Kidney capillary endothelial cell (primary cell): ENCODE measurements at regions not wholly inside any gene's neighbourhood (a gene's known extent, or its start where the extent isn't known, plus 50 kb on each side); places are given as distances from the start of the nearest gene placed in this dataset.

Experiments
- DNase-seq: peaks from one replicate; pipeline ENCODE4 v3.0.0-alpha.2; 2018; ENCODE audit warnings: low spot score

DNA sequence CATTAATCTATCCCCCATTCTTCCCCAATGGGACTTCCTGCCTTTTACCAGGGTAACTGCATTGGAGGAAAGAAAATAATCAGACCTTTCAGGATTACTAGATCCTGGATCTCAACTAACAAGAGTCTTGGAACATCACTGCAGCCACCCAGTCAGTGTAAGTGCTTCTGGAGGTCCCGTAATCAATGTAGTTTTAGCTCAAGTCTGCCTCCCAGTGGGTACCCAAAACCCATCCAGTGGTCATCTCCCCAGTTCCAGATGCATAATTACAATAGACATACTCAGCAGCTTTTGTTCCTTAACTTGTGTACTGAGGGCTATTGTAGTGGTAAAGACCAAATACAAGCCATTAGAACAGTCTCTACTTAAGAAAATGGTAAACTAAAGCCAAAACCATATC, 319.1 kb downstream of the GPATCH2 start:
- no peak for DNase-seq

DNA sequence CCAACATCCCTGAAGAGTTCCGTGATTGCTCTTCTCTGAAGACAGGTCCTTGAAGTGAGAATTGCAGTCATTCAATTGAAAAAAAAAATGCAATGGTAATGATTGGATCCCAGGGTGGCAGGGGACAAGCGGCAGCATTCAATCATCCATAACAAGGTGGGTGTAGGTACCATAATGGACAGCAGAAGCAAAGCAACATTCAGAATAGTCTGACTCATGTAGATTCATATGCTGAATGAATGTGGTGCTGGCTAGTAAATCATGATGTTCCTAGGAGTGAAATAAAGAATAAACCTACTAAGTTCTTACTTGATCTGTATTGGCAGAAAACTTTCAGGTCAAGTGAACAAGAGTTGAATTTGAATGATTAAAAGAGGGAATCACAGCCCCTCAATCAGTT, 319.6 kb downstream of the GPATCH2 start:
- no peak for DNase-seq

DNA sequence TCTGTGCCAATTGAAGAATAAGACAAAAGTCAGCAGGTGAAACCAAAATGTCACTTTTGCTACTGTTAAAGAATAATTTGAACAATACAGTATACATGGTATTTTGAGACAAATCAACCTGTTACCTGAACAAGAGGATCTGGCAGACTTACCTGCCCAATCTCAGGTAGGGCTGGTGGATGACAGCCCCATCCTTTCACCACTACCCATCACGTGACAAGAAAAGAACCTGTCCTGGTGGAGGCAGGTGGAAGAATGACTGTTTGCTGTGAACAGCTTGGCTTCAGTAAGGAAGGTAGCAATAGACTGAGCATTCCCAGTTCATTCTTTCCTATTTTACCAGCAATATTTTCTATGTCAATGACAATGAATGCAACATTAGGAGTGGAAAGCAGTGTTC, 349.6 kb downstream of the GPATCH2 start:
- no peak for DNase-seq

DNA sequence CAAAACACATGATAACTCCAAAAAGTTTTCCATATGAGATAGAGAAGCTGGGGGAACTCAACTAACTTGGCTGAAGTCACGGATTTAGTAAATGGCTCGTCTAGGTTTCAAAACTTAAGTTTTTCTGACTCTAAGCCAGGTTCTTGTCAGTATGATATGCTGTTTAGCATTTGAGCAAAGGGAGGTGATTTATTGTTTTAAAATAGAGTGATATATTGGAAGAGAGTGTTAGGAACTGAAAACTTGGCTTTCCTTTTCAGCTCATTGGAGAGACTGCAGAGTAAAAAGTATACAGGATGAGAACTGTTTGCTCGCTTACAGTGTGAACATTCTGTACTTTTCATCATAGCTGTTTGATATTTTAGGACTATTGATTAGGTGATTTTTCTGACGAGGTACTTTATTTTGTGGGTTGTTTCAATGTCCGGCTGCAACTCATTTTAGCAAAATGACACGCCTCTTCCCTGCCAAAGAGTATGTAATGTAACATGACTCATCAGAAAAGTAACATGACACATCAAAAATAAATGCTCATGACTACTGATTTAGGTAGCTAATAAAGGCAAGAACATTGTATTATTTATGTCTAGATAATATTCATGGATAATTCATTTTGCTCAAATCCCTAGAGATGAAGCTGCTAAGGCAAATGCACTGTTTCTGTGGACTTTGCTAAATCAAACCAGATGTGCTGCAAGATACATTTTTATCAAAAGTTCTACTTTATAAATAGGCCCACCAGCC, 355.1 kb downstream of the GPATCH2 start:
- peak; percentile 2 for DNase-seq

DNA sequence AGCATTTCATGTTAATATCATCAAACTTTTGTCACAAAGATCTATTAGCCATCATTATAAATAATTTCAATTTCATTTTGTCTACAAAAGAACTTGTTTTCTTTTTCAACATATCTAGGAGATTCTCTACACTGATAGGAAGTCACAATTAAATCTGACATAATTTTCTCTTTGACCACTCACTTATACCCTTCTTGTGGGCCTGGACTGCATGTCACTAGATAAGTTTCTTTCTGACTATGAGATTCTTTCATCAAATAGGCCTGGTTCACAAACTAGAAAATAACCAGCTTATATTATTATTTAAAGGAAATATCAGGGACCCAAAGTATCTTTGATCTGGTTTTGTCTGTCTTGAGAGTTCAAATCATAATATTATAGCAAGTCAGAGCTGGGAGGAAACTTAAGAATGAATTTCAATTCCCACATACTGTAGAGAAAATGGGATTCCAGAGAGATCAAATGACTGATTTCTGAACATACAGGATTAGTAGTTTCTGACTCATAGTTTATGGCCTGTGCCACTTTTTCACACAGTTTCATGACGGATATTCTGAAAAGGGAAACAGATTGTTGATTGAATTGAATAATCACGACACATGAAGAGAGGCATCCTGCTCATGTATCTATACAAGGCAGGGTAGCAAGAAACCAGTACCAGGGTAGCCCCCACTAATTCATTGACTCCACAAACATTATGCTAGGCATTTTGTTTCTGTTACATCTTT, 355.8 kb downstream of the GPATCH2 start:
- DNase-seq, result no peak

DNA sequence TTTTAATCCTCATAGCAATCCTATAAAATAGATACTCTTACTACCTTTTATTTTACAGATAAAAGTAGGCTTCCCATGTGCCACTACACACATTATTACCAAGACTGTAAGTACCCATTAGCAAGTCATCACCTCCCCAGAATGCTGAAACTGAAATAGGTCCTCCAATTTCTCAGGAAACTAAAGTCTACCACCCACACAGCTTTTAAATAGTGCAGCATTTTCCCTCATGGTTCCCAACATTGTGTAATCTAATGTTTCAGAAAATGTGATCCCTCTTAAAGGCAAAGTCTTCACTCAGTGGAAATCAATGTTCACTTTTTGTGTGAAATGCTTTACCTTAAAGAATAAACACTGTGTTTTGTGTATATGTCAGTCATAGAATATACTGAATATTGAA, 356.5 kb downstream of the GPATCH2 start:
- no peak for DNase-seq

DNA sequence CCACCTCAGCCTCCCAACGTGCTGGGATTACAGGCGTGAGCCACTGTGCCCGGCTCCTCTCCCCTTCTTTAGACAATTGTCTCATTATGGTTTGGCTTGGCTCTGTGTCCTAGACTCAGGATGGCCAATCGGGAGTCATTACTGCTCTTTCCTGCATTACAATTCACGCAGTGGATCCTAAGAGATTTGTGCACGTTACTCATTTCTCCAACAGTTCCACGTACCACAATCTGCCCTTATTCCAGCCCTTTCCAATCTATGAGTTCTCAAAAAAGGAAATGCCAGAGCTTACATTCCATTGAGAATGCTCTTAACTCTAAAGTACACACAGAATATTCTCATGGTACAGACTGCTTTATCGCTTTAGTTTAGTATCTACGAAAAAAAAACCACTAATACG, 357.0 kb downstream of the GPATCH2 start:
- no peak for DNase-seq

DNA sequence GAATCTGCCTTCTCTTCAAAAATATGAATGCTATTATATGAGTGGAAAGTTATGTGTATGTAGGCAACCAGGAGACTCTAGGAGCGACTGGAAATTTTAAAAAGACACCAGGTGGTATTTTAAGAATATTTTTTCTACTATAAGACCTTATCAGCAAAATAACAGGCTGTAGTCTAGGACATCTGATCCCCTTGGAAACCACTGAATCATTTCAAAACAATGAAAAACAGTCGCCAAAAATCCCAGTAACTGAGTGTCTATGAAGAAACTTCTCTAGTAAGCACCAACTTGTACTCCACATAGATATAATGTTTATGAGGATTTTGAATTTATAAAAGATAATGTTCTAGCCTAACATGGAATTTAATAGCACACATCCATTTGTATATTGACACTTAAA, 358.5 kb downstream of the GPATCH2 start:
- no peak for DNase-seq

DNA sequence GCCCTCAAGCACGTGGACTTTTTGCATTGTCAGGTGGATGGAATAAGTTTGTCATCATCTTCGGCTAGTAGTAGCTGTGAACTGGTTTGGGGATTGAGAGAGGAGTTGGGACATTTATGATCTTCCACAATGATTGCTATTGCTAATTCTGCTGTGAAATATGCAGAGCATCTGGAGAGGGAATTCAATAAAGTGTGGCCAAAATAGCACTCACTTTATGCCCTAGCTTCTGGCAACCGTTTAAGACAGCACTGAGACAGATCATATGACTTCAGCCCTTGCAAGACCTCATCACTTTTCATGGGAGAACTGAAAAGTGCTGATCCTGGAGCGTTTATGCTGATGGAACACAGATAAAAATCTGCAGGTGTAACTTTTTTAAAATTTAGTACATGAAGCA, 360.8 kb downstream of the GPATCH2 start:
- DNase-seq, result no peak

DNA sequence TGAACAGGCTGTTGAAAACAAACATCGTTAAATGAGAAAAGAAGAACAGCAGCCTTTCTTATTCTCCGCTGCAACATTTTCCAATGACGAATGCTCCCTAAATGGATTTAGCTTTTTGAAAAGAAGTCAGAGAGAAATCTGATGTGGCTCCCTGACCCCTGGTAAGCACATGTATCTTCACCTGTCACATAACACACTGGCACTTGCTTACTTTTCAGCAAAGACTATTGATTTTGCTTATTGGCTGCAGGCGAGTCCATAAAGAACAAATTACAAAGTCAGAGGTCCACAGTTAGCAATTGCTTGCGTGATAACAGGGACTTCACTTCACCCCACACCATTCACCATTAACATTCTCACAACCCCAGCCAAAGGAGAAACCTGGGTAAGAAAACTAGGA, 362.8 kb downstream of the GPATCH2 start:
- no peak for DNase-seq

DNA sequence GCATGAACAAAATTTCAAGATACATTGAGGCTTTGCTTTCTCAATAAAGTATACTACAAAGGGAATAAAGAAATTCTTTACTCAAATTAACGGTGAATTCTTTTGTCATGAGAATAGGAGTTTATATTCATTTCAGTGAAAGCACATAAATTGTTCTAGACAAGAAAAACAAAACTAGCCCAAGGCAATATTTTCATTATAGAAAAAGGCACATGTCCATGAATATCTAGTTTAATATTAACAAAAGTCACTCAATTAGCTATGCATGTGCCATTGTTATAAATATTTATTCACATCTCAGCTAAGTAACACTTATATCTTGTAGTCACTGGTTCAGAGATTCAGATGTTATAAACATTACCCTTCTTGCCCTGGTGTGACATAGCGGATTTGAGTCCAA, 369.3 kb downstream of the GPATCH2 start:
- DNase-seq, result no peak

DNA sequence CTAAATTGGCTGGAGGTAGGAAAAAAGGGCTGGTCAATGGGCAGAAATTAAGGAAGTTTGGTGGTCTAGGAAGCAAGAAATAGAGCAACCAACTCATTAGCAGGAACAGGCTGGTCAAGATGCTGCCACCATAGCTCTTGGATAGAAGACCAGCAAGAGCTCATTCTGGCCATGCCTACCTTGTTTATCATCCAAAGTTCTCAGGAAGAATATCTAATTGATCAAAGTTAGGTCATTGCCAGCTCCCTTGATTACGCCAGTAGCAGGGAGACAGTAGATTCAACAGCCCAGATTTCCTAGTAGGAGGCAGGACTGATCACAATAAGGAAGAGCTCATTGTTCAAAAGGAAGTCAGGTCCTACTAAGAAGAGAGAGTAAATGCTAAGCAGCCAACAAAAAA, 370.2 kb downstream of the GPATCH2 start:
- DNase-seq, result no peak

DNA sequence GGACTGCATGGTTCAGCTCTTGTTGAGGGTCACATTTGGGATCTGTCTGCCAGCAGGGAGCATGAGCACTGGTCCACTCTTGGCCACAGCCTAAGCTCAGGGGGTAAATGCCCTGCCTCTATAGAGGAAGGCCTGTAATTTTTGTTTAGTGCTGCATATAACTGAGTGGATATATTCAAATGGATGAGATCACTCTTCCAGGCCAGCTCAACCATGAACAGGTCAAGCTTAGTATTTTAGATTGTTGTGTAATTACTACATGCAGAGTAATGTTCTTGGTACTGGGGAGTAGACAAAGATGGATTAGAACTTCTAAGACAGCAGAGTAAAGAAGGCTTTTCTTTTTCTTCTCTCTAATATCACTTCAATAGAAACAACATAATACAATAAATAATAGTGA, 376.9 kb downstream of the GPATCH2 start:
- no peak for DNase-seq

DNA sequence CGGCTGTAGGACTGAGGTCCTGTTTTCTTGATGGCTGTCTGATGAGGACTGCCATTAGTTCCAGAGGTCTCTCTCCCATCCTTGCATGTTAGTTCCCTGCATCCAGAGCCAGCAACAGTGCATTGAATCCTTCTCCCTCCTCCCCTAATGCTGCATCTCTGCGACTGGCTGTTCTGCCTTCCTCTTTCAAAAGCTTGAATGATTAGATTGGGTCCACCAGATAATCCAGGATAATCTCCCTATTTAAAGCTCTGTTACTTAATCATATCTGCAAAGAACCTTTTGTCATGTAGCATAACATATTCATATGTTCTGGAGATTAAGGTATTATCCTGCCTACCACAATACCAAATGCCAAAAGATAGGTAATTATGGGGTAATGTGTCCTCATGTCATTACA, 377.5 kb downstream of the GPATCH2 start:
- no peak for DNase-seq

DNA sequence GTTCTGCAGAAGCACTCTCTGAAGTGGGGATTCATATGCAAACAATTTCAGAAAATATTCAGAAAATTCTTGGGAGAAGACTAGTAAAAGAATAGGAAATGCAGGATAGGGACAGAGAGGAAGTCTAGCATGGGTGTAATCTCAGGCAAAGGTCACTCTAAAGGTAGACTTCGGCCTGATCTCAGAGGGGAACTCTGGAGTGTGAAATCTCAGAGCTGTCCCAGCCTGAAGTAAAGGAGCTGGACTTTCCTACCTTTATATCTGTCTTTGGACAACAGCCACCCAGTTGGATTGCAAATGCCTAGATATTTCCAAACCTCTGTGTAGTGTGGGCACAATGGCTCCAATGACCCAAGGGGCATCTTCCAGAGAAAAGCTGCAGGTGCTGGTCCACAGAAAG, 379.8 kb downstream of the GPATCH2 start:
- DNase-seq, result no peak

DNA sequence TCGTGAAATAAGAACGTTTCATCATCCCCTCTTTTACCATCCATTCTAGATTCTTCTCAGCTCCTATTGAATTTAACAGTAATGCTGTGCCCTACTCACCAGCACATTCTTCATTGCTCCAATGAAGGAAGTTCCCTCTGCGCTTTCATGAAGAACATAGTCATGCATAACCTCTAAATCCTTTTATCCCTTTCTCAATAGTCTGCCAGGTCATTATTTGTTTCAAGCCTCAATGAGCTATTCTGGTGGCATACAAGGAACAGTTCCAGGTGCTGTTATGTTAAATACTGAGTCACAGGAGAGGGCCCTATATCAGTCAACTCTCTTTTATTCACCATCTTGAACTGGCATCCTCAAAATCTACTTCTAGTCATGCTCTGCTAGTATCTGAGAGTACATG, 381.0 kb downstream of the GPATCH2 start:
- DNase-seq, result no peak

DNA sequence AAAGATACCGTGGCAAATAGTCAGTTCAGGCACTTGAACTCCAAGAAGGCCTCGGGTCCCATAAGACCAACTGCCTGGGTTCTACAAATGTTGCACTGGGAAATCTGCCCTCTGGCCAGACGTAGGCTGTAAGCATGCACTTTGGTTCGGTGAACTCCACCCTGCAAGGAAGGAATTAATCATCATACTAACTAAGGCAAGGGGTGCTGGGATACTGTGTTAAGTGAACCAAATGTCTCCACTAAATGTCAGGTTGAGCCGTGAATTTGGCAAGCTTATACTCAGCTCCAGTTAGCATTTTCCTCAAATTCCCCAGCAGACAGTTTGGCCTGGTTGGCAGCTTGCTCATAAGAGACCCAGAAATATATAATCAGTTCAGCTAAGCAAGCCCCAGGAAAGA, 385.9 kb downstream of the GPATCH2 start:
- DNase-seq, result no peak

DNA sequence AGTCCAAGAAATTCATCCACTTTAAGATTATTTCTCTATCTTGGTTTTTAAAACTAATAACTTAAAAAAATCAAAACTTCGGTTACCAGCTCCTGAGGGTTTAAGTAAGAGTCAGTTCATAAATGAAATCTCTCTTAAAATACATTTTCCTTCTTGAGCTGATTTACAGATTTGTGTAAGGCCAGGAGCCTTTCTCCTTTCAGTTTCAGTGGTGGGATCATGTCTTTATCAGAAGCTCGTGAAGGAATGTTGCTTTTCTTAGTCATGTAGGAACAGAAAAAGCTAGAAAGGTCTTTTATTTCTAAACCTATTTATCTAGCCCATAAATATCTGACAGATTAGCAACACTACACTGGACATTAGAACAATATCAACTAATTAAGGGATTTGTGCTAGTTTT, 390.2 kb downstream of the GPATCH2 start:
- DNase-seq, result no peak

DNA sequence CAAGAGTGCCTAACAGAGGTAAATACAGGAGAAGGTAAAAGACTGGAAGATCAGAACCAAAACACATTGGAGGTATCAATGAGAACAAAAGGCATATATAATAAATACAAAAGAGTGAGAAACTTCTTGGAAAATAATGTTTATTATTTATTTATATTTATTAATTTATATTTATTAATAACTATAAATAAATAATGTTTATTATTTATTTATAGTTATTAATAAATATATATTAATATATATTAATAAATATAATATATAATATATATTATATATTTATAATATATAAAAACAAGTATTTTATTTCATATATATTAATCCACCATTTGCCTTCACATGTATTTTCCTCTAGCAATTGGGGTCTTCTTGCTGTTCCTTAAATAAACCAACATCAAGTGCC, 391.9 kb downstream of the GPATCH2 start:
- no peak for DNase-seq

DNA sequence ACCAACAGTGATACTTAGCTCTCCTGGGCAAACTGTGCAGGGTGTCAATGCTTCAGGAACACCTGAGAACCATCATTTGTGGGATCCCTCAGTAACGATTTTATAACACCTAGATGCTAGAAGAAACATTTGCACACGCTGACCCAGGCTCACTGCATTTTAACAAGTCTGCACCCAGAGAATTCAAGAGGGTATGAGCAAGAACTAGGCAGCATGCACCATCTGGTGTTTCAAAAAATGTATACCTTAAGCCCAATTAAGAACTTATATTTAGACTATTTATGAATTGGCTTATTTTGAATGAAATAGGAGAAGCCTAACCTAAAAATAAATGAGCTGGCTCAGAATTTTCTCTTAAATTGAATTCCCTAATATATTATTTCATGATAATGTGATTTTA, 400.5 kb downstream of the GPATCH2 start:
- no peak for DNase-seq

DNA sequence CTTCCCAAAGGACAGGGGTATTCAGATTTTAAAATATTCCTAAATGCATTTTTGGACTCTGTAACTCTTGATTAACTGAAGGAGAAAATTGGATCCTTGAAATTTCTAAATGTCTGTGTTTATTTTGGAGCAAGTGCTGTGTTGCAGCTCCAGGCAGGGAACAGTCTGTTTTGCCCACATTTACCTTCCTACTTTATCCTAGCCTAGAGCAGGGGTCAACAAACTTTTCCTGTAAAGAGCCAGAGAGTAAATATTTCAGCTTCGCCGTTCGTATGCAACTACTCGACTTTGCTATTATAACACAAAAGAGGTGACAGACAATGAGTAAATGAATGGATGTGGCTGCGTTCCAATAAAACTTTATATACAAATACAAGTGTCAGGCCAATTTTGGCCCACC, 402.2 kb downstream of the GPATCH2 start:
- no peak for DNase-seq

DNA sequence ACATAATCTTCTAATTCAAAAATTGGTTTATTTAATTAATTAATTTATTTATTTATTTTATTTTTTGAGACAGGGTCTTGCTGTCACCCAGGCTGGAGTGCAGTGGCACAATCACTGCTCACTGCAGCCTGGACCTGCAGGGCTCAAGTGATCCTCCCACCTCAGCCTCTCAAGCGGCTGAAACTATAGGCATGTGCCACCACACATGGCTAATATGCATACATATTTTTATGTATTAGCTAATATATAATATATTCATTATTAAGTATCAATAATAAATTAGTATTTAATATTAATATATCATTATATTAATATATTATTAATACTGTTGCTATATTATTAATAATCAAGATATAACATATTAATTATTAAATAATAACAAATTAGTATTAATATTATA, 406.7 kb downstream of the GPATCH2 start:
- DNase-seq, result no peak

DNA sequence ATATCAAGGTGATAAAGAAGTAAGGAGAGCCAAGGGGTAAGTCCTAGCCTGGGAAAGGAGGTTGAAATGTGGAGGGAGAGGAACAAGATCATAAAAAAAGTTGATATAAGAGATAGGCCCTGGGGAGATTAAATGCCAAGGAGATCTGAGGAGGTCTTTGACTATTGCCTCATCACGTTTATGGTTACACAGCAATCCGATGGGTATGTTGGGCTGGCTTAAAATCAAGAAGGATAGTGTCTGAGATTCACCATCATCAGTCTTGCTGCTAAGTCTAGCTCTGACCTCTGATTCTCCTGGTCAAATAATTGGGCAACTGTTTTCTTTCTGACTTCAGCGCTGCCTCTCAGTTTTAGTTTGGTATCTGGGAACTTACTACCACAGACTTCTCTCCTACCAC, 416.3 kb downstream of the GPATCH2 start:
- DNase-seq, result no peak

DNA sequence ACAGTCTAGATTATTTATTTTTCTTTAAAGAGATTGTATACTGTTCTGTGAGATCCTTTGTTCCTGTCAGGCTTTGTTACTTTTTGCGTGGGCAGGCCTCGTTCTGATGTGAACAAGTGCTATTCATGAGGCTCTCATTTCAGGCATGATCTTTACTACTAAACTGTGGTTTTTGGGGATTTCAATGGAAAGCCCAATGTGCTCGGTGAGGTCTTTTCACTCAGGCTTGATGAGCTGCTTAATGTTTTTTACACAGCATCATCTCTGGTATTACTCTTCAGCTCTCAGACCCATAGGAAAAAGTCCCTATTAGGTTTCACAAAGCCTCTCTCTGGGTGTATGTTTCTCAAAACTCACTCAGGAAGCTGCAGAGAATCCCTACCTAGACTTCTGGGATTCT, 419.4 kb downstream of the GPATCH2 start:
- no peak for DNase-seq
